Breast epithelium (tissue), 4 donors: ENCODE measurements at regions not wholly inside any gene's neighbourhood (a gene's known extent, or its start where the extent isn't known, plus 50 kb on each side); places are given as distances from the start of the nearest gene placed in this dataset.

Source experiments
- DNase-seq, 2 donors: peaks; one replicate each; pipeline ENCODE4 v3.0.0-alpha.2; 2019; ENCODE audit warnings: low spot score in 2 of 2
- H3K27ac ChIP-seq, 2 donors: fragments of 200-600 bp; sonication (generic) in 1 of 2; one replicate each; pipeline ENCODE4 v1.5.1; 2016 to 2019; ENCODE audit warnings: mild to moderate bottlenecking in 1 of 2
- H3K27me3 ChIP-seq, 2 donors: fragments of 200-600 bp; sonication (generic) in 1 of 2; one replicate each; pipeline versions ENCODE4 v1.5.1 to v1.6.0; 2017 to 2019; ENCODE audit warnings: control low read depth in 1 of 2, mild to moderate bottlenecking in 1 of 2
- H3K36me3 ChIP-seq: fragments of 200-600 bp; one replicate; pipeline ENCODE4 v1.5.1; 2019
- H3K4me1 ChIP-seq, 2 donors: fragments of 200-600 bp; sonication (generic); one replicate each; pipeline ENCODE4 v1.5.1; 2016 to 2019; ENCODE audit warnings: control low read depth in 1 of 2
- H3K4me3 ChIP-seq, 3 donors: fragments of 200-600 bp; sonication (generic); 1 replicate in 2 of 3; 2 replicates in 1 of 3; pipeline ENCODE4 v1.5.1; 2016 to 2019; ENCODE audit warnings: mild to moderate bottlenecking in 3 of 3, moderate library complexity in 2 of 3
- H3K9me3 ChIP-seq, 2 donors: fragments of 200-600 bp; sonication (generic) in 1 of 2; one replicate each; pipeline ENCODE4 v1.5.1; 2016 to 2019; ENCODE audit warnings: control low read depth in 1 of 2
- CTCF ChIP-seq, 3 donors: fragments of 450-650 bp; IDR thresholded peaks; one replicate each; pipeline ENCODE4 v1.5.1; 2016 to 2017; ENCODE audit warnings: antibody characterized with exemption in 3 of 3, mild to moderate bottlenecking in 3 of 3, moderate library complexity in 3 of 3
- POLR2A ChIP-seq: fragments of 450-650 bp; IDR thresholded peaks from one replicate; pipeline ENCODE4 v1.6.1; 2016; ENCODE audit warnings: antibody characterized with exemption, mild to moderate bottlenecking, moderate library complexity
- POLR2AphosphoS5 ChIP-seq, 3 donors: sonication (generic); formaldehyde crosslinking; IDR thresholded peaks; one replicate each; pipeline ENCODE4 v1.6.1; 2017; ENCODE audit warnings: antibody characterized with exemption in 3 of 3
- intact Hi-C: fragments of 100-400 bp; cut with DNase I; formaldehyde crosslinking; loops from one replicate; pipeline ENCODE4 v1.15.1; 2023; ENCODE audit warnings: low total_unique reads

- Histone ChIP-seq H3K4me3 (no peak overlapping the region), H3K9me3 (no peaks in the 10 kb centered on the region), H3K27me3 (no peaks in the 10 kb centered on the region), H3K4me1 (no peaks in the 10 kb centered on the region), H3K36me3 (no peaks in the 10 kb centered on the region), H3K27ac (no peak overlapping the region)
- TF ChIP-seq POLR2A (no peak), CTCF (IDR thresholded peaks at IDR 0.05) (no peak), POLR2AphosphoS5 (IDR thresholded peaks at IDR 0.05) (no peak)
- intact Hi-C loops, result no loop called here
- DNase-seq, result no peak
Measured at GRCh38 chr5:145166110-145166509, 669.0 kb downstream of the PRELID2 start.

GRCh38 chr5:145163876-145164275 lies 671.3 kb downstream of the PRELID2 start:
- Histone ChIP-seq H3K27me3 (no peaks in the 10 kb centered on the region), H3K36me3 (no peaks in the 10 kb centered on the region), H3K4me1 (no peaks in the 10 kb centered on the region), H3K4me3 (no peak overlapping the region), H3K9me3 (no peaks in the 10 kb centered on the region), H3K27ac (no peak overlapping the region)
- DNase-seq, result no peak
- TF ChIP-seq POLR2AphosphoS5 (IDR thresholded peaks at IDR 0.05), result no peak
- no peak for TF ChIP-seq POLR2A
- intact Hi-C loops, result no loop called here

GRCh38 chr5:145162626-145163025 lies 672.5 kb downstream of the PRELID2 start:
- Histone ChIP-seq H3K27ac (no peak overlapping the region), H3K9me3 (no peaks in the 10 kb centered on the region), H3K4me3 (no peak overlapping the region), H3K36me3 (no peaks in the 10 kb centered on the region), H3K4me1 (no peaks in the 10 kb centered on the region), H3K27me3 (no peaks in the 10 kb centered on the region)
- intact Hi-C loops, result no loop called here
- DNase-seq, result no peak
- TF ChIP-seq POLR2AphosphoS5 (IDR thresholded peaks at IDR 0.05) (no peak), CTCF (IDR thresholded peaks at IDR 0.05) (no peak), POLR2A (no peak)

- Histone ChIP-seq H3K4me3 (no peak overlapping the region), H3K27me3 (no peaks in the 10 kb centered on the region), H3K36me3 (no peaks in the 10 kb centered on the region), H3K9me3 (no peaks in the 10 kb centered on the region), H3K4me1 (no peaks in the 10 kb centered on the region), H3K27ac (no peak overlapping the region)
- TF ChIP-seq POLR2AphosphoS5 (IDR thresholded peaks at IDR 0.05), result no peak
- no peak for TF ChIP-seq CTCF (IDR thresholded peaks at IDR 0.05)
- no peak for TF ChIP-seq POLR2A
- DNase-seq, result no peak
- intact Hi-C loops, result no loop called here
Measured at GRCh38 chr5:145161391-145161790, 673.8 kb downstream of the PRELID2 start.

GRCh38 chr5:145160679-145161078 lies 674.5 kb downstream of the PRELID2 start:
- TF ChIP-seq POLR2AphosphoS5 (IDR thresholded peaks at IDR 0.05), result no peak
- TF ChIP-seq POLR2A, result no peak
- TF ChIP-seq CTCF (IDR thresholded peaks at IDR 0.05), result no peak
- no peaks in the 10 kb centered on the region for H3K9me3 ChIP-seq
- H3K27ac ChIP-seq, result no peak overlapping the region
- DNase-seq, result no peak
- H3K36me3 ChIP-seq, result no peaks in the 10 kb centered on the region
- H3K4me3 ChIP-seq, result no peak overlapping the region
- intact Hi-C loops, result no loop called here
- H3K27me3 ChIP-seq, result no peaks in the 10 kb centered on the region
- H3K4me1 ChIP-seq, result no peaks in the 10 kb centered on the region

GRCh38 chr5:145158730-145159129 lies 676.4 kb downstream of the PRELID2 start:
- H3K4me3 ChIP-seq, result no peak overlapping the region
- TF ChIP-seq POLR2A, result no peak
- TF ChIP-seq POLR2AphosphoS5 (IDR thresholded peaks at IDR 0.05), result no peak
- no peak for TF ChIP-seq CTCF (IDR thresholded peaks at IDR 0.05)
- intact Hi-C loops, result no loop called here
- H3K4me1 ChIP-seq, result no peaks in the 10 kb centered on the region
- H3K9me3 ChIP-seq, result no peaks in the 10 kb centered on the region
- no peaks in the 10 kb centered on the region for H3K27me3 ChIP-seq
- H3K36me3 ChIP-seq, result no peaks in the 10 kb centered on the region
- H3K27ac ChIP-seq, result no peak overlapping the region
- DNase-seq, result no peak
